GM13976 (cell line): ENCODE measurements at regions not wholly inside any gene's neighbourhood (a gene's known extent, or its start where the extent isn't known, plus 50 kb on each side); places are given as distances from the start of the nearest gene placed in this dataset.

Source experiments
- DNase-seq: peaks from one replicate; pipeline ENCODE4 v3.0.0; 2012; ENCODE audit warnings: low spot score
- CTCF ChIP-seq: IDR thresholded peaks from 2 replicates; pipeline ENCODE4 v1.5.1; 2012; ENCODE audit warnings: borderline replicate concordance, mild to moderate bottlenecking; ENCODE audit not compliant: insufficient read depth; ENCODE audit errors: extremely low read depth, missing control alignments, control extremely low read depth
- in situ Hi-C: fragments of 300-500 bp; cut with MboI; formaldehyde crosslinking; loops from one replicate; pipeline ENCODE4 v1.12.0; 2022; ENCODE audit warnings: low sequenced_read_pairs, mixed read lengths, inconsistent platforms; ENCODE audit not compliant: unreplicated experiment

DNA sequence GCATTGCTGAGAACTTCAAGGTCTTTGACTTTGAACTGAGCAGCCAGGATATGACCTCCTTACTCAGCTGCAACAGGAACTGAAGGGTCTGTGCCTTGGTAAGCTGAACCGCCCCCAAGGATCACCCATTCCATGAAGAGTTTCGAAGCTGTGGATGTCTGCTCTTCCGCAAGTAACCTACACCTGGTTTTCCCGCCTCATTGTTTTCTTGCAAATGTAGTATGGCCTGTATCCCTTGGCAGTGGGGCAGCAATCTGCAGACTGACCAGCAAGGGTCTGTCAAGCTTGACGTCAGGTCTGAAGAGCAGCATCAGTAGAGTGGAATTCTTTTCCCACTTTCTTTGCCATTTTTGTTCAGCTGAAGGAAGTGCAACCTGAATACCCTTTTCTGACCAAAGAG is 62.6 kb upstream of the RAB12 start:
- in situ Hi-C loops: no loop called here
- TF ChIP-seq CTCF: no peak
- DNase-seq: no peak

- in situ Hi-C loops: no loop called here
- no peak for TF ChIP-seq CTCF
- DNase-seq: no peak
Measured at GRCh38 chr18:8548186-8548585, 61.1 kb upstream of the RAB12 start.

DNA sequence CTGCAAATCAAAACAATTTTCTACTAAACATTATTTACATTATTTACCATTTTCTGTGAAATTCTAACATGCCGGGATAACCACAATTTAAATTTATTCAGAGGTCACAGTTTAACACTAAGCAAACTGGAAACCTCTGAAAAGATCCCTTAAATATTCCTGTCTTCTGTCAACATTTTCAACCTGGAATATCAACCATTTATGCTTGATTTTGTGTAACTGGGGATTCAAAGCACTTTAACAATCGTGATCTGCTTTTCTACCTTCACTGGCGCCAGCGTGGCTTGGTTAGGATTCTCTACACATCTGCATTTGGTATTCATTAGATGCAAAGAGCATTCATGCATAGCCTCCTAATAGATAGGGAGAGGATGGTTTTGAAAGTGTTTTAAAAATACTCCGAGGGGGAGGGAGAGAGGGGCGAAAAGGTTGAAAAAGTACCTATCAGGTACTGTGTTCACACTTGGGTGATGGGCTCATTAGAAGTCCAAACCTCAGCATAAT is 59.9 kb upstream of the RAB12 start:
- no peak for DNase-seq
- in situ Hi-C loops: no loop called here
- TF ChIP-seq CTCF: no peak

DNA sequence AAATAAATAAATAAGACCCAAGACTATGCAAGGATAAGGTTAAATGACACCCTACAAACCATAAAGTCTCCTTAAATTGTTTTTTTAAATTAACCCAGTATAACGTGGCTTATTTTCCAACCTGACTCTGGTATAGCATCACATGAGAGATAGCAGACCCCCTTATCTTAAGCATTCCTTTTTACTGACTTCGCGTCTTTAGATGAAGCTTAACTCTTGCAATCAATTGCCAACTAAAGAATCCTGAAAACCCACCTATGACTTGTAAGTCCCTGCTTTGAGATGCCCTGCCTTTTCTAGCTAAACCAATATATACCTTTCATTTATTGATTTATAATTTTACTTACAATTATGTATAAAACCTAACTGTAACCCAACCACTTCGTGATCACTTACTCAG is 57.1 kb upstream of the RAB12 start:
- no peak for DNase-seq
- no peak for TF ChIP-seq CTCF
- in situ Hi-C loops: no loop called here

DNA sequence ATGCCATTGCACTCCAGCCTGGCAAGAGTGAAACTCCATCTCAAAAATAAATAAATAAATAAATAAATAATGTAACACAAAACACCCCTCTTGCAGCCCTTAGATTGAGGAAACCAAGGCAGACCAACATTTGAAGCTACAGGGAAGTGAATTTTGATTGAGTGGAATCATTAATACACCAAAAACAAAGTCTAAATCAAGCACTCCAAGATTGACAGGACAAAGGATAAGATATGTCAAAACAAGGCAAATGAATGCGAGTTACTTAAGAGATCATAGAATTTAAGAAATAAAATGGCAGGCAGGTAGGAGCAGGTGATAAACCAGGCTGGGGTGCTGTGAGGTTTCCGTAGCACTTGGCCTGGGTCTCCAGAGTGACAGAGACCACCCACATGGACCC is 54.9 kb upstream of the RAB12 start:
- DNase-seq: no peak
- in situ Hi-C loops: no loop called here
- no peak for TF ChIP-seq CTCF

- no peak for TF ChIP-seq CTCF
- no peak for DNase-seq
- in situ Hi-C loops: no loop called here
Measured at GRCh38 chr18:8556424-8556823, 52.8 kb upstream of the RAB12 start.
